ENCODE measurements at regions not wholly inside any gene's neighbourhood (a gene's known extent, or its start where the extent isn't known, plus 50 kb on each side); places are given as distances from the start of the nearest gene placed in this dataset.
"Not testable (repeated sequence)": the region's sequence is repeated elsewhere in the genome, so short reads cannot be mapped to it uniquely, and the experiment has no call there.

GRCh38 chr9:115867326-115867725 is 286.3 kb upstream of the PAPPA start:
- DNase-seq, result no peak

GRCh38 chr9:115877852-115878438 is 275.6 kb upstream of the PAPPA start:
- DNase-seq, result no peak

- no peak for DNase-seq
Measured at GRCh38 chr9:115879451-115879850, 274.1 kb upstream of the PAPPA start.

- DNase-seq, result no peak
Measured at GRCh38 chr9:115880221-115880885, 273.2 kb upstream of the PAPPA start.

GRCh38 chr9:115882911-115883310 is 270.7 kb upstream of the PAPPA start:
- DNase-seq, result peak in 2 of 3 donors; percentile 6 to 30

- DNase-seq, result peak; percentile 14 to 37 (median 22)
Measured at GRCh38 chr9:115883467-115884329, 269.9 kb upstream of the PAPPA start.

GRCh38 chr9:115884846-115885245 is 268.7 kb upstream of the PAPPA start:
- peak in 1 of 3 donors; percentile 7 for DNase-seq

GRCh38 chr9:115888131-115888530 is 265.5 kb upstream of the PAPPA start:
- DNase-seq, result no peak

- peak in 1 of 3 donors; percentile 66 for DNase-seq
Measured at GRCh38 chr9:115891929-115892328, 261.7 kb upstream of the PAPPA start.

GRCh38 chr9:115898478-115898877 is 255.1 kb upstream of the PAPPA start:
- not testable (repeated sequence) for DNase-seq

- DNase-seq, result no peak
Measured at GRCh38 chr9:115900698-115901097, 252.9 kb upstream of the PAPPA start.

- peak; percentile 33 to 81 (median 37) for DNase-seq
Measured at GRCh38 chr9:115910959-115911358, 242.6 kb upstream of the PAPPA start.

- DNase-seq, result no peak
Measured at GRCh38 chr9:115912086-115912485, 241.5 kb upstream of the PAPPA start.

- DNase-seq, result peak; percentile 14 to 51 (median 29)
Measured at GRCh38 chr9:115913696-115914095, 239.9 kb upstream of the PAPPA start.

GRCh38 chr9:115914291-115914690 is 239.3 kb upstream of the PAPPA start:
- DNase-seq, result peak; percentile 11 to 64 (median 24)

- no peak for DNase-seq
Measured at GRCh38 chr9:115921301-115921700, 232.3 kb upstream of the PAPPA start.

- DNase-seq, result no peak
Measured at GRCh38 chr9:115922444-115922843, 231.1 kb upstream of the PAPPA start.

GRCh38 chr9:115923410-115923809 is 230.2 kb upstream of the PAPPA start:
- DNase-seq, result no peak

GRCh38 chr9:115923903-115924668 is 229.5 kb upstream of the PAPPA start:
- no peak for DNase-seq

- DNase-seq, result no peak
Measured at GRCh38 chr9:115924669-115924987, 229.0 kb upstream of the PAPPA start.

GRCh38 chr9:115925424-115925823 is 228.2 kb upstream of the PAPPA start:
- DNase-seq, result no peak

- peak in 1 of 3 donors; percentile 30 for DNase-seq
Measured at GRCh38 chr9:115930472-115930871, 223.1 kb upstream of the PAPPA start.

Measured in muscle of back (tissue), 3 donors.